ENCODE measurements at regions not wholly inside any gene's neighbourhood (a gene's known extent, or its start where the extent isn't known, plus 50 kb on each side); places are given as distances from the start of the nearest gene placed in this dataset.

DNA sequence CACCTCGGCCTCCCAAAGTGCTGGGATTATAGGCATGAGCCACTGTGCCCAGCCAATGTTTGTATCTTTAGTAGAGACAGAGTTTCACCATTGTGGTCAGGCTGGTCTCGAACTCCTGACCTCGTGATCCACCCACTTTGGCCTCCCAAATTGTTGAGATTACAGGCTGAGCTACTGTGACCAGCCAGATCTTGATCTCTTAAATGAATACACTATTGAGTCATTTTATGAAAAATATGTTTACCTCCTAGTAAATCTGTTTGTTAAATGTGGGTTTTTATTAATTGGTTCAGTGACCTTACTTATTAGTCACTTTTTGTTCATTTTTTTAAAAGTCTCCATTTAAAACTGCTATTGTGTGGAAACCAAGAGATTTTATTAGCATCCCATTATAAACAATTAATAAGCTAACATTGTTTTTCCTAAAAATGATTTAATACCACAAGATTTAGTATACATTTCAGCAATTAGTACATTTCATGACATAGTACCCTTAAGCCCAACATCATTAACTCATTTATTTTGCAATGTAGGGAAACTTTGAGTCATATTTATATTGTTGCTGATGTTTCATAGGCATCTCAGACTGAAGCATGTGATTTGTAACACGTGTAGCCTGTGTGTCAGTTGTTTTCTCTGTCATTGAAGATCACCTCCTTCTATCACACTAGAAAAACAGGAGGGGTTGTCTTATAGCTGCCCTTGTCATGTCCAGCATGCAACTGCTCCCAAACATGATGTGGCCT is 261.2 kb downstream of the TAF11L14 start:
- TF ChIP-seq YY1 (IDR thresholded peaks at IDR 0.05; ENCODE audit: insufficient read depth, insufficient read length): no peak
- no peak for TF ChIP-seq SUZ12 (IDR thresholded peaks at IDR 0.05; ENCODE audit: extremely low read depth, insufficient read depth, insufficient read length)
- no peak for TF ChIP-seq ZNF274 (IDR thresholded peaks at IDR 0.05; ENCODE audit: low read depth, low read length)

Measured in NT2/D1 (cell line).